CD14-positive monocyte (primary cell): ENCODE measurements at regions not wholly inside any gene's neighbourhood (a gene's known extent, or its start where the extent isn't known, plus 50 kb on each side); places are given as distances from the start of the nearest gene placed in this dataset.

Source experiments
- DNase-seq, 3 donors: peaks; one replicate each; pipeline ENCODE4 v3.0.0-alpha.2; 2011 to 2022
- H2AFZ ChIP-seq: 2 replicates; pipeline ENCODE4 v1.6.0; 2012; ENCODE audit warnings: mild to moderate bottlenecking, low read depth, low read length, inconsistent platforms; ENCODE audit not compliant: insufficient read depth, poor library complexity, severe bottlenecking
- H3K27ac ChIP-seq, 2 donors: 1 replicate in 1 of 2; 2 replicates in 1 of 2; pipeline ENCODE4 v1.5.1; 2012 to 2013; ENCODE audit warnings: low read length in 2 of 2, control low read depth in 1 of 2, inconsistent platforms in 1 of 2, low read depth in 1 of 2, mild to moderate bottlenecking in 1 of 2
- H3K27me3 ChIP-seq, 2 donors: one replicate each; pipeline versions ENCODE4 v1.6.0 to v1.6.1; 2011 to 2013; ENCODE audit warnings: low read length in 2 of 2; ENCODE audit not compliant: control insufficient read depth in 2 of 2, insufficient read depth in 2 of 2
- H3K36me3 ChIP-seq, 2 donors: replicated peaks in 1 of 2; 1 replicate in 1 of 2; 2 replicates in 1 of 2; pipeline versions ENCODE4 v1.5.1 to v1.6.1; 2012 to 2013; ENCODE audit warnings: low read length in 2 of 2, control low read depth in 1 of 2, inconsistent platforms in 1 of 2, mild to moderate bottlenecking in 1 of 2; ENCODE audit not compliant: insufficient read depth in 2 of 2, control insufficient read depth in 1 of 2
- H3K4me1 ChIP-seq, 2 donors: 1 replicate in 1 of 2; 2 replicates in 1 of 2; pipeline versions ENCODE4 v1.5.1 to v1.6.1; 2012 to 2013; ENCODE audit warnings: low read length in 2 of 2, control low read depth in 1 of 2, inconsistent platforms in 1 of 2, mild to moderate bottlenecking in 1 of 2, moderate library complexity in 1 of 2; ENCODE audit not compliant: insufficient read depth in 2 of 2, control insufficient read depth in 1 of 2
- H3K4me2 ChIP-seq: replicated peaks from 2 replicates; pipeline ENCODE3; 2012; ENCODE audit warnings: low read length, moderate library complexity, mild to moderate bottlenecking; ENCODE audit not compliant: poor library complexity, severe bottlenecking; ENCODE audit errors: extremely low read depth
- H3K4me3 ChIP-seq, 3 experiments: fragments of 200-600 bp in 1 of 3; sonication (generic) in 1 of 3; replicated peaks in 1 of 3; 1 replicate in 2 of 3; 2 replicates in 1 of 3; pipeline ENCODE4 v1.5.1; 2011 to 2013; ENCODE audit warnings: low read length in 3 of 3, mild to moderate bottlenecking in 3 of 3, control low read depth in 2 of 3, low read depth in 2 of 3, inconsistent platforms in 1 of 3, moderate library complexity in 1 of 3
- H3K79me2 ChIP-seq: 2 replicates; pipeline ENCODE4 v1.6.0; 2012; ENCODE audit warnings: mild to moderate bottlenecking, control low read depth, inconsistent platforms, low read length, moderate library complexity; ENCODE audit not compliant: insufficient read depth
- H3K9ac ChIP-seq: 2 replicates; pipeline ENCODE4 v1.6.0; 2017; ENCODE audit warnings: low read length, mild to moderate bottlenecking; ENCODE audit not compliant: insufficient read depth, poor library complexity, severe bottlenecking
- H3K9me3 ChIP-seq, 2 donors: replicated peaks in 1 of 2; 1 replicate in 1 of 2; 2 replicates in 1 of 2; pipeline versions ENCODE4 v1.5.1 to v1.6.1; 2012 to 2013; ENCODE audit warnings: low read length in 2 of 2, control low read depth in 1 of 2; ENCODE audit not compliant: control insufficient read depth in 1 of 2, insufficient read depth in 1 of 2
- H4K20me1 ChIP-seq: 2 replicates; pipeline ENCODE4 v1.6.0; 2012; ENCODE audit warnings: mild to moderate bottlenecking, low read length, control low read depth, moderate library complexity; ENCODE audit not compliant: insufficient read depth
- H3K27ac Mint-ChIP-seq, 7 donors: one replicate each; pipeline ENCODE4 v1.8.0; 2020; ENCODE audit warnings: mild to moderate bottlenecking in 7 of 7, mixed read lengths in 7 of 7, moderate library complexity in 6 of 7, inconsistent platforms in 2 of 7
- H3K27me3 Mint-ChIP-seq, 3 donors: one replicate each; pipeline ENCODE4 v1.8.0; 2021 to 2022; ENCODE audit warnings: low read depth in 3 of 3, mild to moderate bottlenecking in 3 of 3, mixed read lengths in 3 of 3, moderate library complexity in 3 of 3, inconsistent platforms in 1 of 3
- H3K36me3 Mint-ChIP-seq, 2 donors: one replicate each; pipeline ENCODE4 v1.8.0; 2020; ENCODE audit warnings: mixed read lengths in 2 of 2, inconsistent platforms in 1 of 2, mild to moderate bottlenecking in 1 of 2
- H3K4me1 Mint-ChIP-seq: one replicate; pipeline ENCODE4 v1.8.0; 2020; ENCODE audit warnings: mild to moderate bottlenecking, mixed read lengths
- H3K4me3 Mint-ChIP-seq, 2 donors: one replicate each; pipeline ENCODE4 v1.8.0; 2020; ENCODE audit warnings: mild to moderate bottlenecking in 2 of 2, mixed read lengths in 2 of 2, moderate library complexity in 1 of 2
- H3K9me3 Mint-ChIP-seq, 7 donors: one replicate each; pipeline ENCODE4 v1.8.0; 2020 to 2022; ENCODE audit warnings: mixed read lengths in 7 of 7, mild to moderate bottlenecking in 6 of 7, moderate library complexity in 6 of 7, inconsistent platforms in 2 of 7
- WGBS: methylation state at CpG from one replicate; pipeline ENCODE4 v1.1.5; 2013; ENCODE audit warnings: missing lambda C conversion rate; ENCODE audit not compliant: insufficient coverage; 5-methylcytosine and 5-hydroxymethylcytosine counted together
- intact Hi-C, 2 donors: fragments of 100-400 bp; cut with micrococcal nuclease; formaldehyde crosslinking; loops; one replicate each; pipeline versions ENCODE4 v1.15.0 to v1.15.1; 2023
- TF ChIP-seq, protein P1 (sequence below): fragments of 200-600 bp; IDR thresholded peaks from one replicate; pipeline ENCODE4 v1.8.0; 2022; ENCODE audit warnings: antibody characterized with exemption, mild to moderate bottlenecking

DNA sequence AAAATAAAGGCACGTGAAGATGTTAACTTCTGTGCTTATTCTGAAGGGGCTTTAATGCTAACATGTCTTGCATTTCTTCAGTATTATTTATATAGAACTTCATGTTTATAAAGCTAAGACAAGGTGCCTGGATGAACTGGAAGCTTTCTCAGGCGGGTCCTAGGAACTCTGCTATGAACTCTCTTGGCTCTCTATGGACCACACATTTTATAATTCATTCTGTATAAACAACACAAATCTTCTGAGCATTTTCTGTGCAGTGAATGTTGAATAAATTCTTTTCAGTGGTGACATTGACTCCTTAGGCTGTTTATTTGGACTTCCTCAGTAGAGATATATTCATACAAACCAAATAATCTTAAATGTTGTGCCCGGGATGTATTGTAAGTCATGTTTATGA is 79.6 kb downstream of the TRIL start:
- H3K27me3 Mint-ChIP-seq = peaks cover 6 to 23% (median 13%) of the 10 kb centered on the region in 3 donors
- no peaks in the 10 kb centered on the region for H3K9me3 ChIP-seq

More for the DNA sequence above, 79.6 kb downstream of the TRIL start:
- Mint-ChIP-seq H3K4me3 (no peak overlapping the region), H3K4me1 (peaks cover 10% of the 10 kb centered on the region), H3K27ac (no peak overlapping the region), H3K9me3 (peaks cover 0 to 2% (median 0%) of the 10 kb centered on the region in 7 donors), H3K36me3 (no peaks in the 10 kb centered on the region)
- H2AFZ ChIP-seq = no peak overlapping the region
- H3K79me2 ChIP-seq = no peaks in the 10 kb centered on the region
- H3K27me3 ChIP-seq = peaks cover 2 to 13% of the 10 kb centered on the region in 2 donors
- no peaks in the 10 kb centered on the region for H3K36me3 ChIP-seq
- no peak overlapping the region for H3K9ac ChIP-seq
- TF ChIP-seq, protein P1, sequence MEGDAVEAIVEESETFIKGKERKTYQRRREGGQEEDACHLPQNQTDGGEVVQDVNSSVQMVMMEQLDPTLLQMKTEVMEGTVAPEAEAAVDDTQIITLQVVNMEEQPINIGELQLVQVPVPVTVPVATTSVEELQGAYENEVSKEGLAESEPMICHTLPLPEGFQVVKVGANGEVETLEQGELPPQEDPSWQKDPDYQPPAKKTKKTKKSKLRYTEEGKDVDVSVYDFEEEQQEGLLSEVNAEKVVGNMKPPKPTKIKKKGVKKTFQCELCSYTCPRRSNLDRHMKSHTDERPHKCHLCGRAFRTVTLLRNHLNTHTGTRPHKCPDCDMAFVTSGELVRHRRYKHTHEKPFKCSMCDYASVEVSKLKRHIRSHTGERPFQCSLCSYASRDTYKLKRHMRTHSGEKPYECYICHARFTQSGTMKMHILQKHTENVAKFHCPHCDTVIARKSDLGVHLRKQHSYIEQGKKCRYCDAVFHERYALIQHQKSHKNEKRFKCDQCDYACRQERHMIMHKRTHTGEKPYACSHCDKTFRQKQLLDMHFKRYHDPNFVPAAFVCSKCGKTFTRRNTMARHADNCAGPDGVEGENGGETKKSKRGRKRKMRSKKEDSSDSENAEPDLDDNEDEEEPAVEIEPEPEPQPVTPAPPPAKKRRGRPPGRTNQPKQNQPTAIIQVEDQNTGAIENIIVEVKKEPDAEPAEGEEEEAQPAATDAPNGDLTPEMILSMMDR = no peak
- no peak for DNase-seq
- H4K20me1 ChIP-seq = no peaks in the 10 kb centered on the region
- H3K4me2 ChIP-seq = no peak overlapping the region
- H3K4me1 ChIP-seq = peaks cover 0 to 5% of the 10 kb centered on the region in 2 donors
- intact Hi-C loops = no loop called here
- WGBS = no CpG with 5 or more reads among the region's 3 CpGs
- H3K4me3 ChIP-seq = no peak overlapping the region
- no peak overlapping the region for H3K27ac ChIP-seq
